B cell (primary cell): ENCODE measurements at regions not wholly inside any gene's neighbourhood (a gene's known extent, or its start where the extent isn't known, plus 50 kb on each side); places are given as distances from the start of the nearest gene placed in this dataset.

Experiments used
- ATAC-seq: fragments of 200-7000 bp; cut with Tn5 transposase; one replicate; pipeline ENCODE4 v1.10.0; 2021; ENCODE audit warnings: low read depth, mild to moderate bottlenecking, moderate number of reproducible peaks, moderate library complexity
- CTCF ChIA-PET: fragments of 350-600 bp; sonication (Branson Sonifier 250); formaldehyde crosslinking; loops from one replicate; lab custom pipeline; 2021; ENCODE audit warnings: antibody characterized with exemption, inconsistent platforms; lab: Charles Lee
- POLR2A ChIA-PET: fragments of 350-600 bp; sonication (Branson Sonifier 250); formaldehyde crosslinking; loops from one replicate; lab custom pipeline; 2021; ENCODE audit warnings: antibody characterized with exemption; lab: Charles Lee
- DNase-seq: peaks from one replicate; pipeline ENCODE4 v3.0.0; 2013
- H2AFZ ChIP-seq: 2 replicates; pipeline ENCODE4 v1.6.1; 2012; ENCODE audit warnings: mild to moderate bottlenecking, low read depth, low read length; ENCODE audit not compliant: insufficient read depth, poor library complexity, severe bottlenecking
- H3K27ac ChIP-seq, 2 donors: 1 replicate in 1 of 2; 2 replicates in 1 of 2; pipeline ENCODE4 v1.5.1; 2012 to 2013; ENCODE audit warnings: low read length in 2 of 2, mild to moderate bottlenecking in 2 of 2, moderate library complexity in 1 of 2
- H3K27me3 ChIP-seq, 4 experiments: fragments of 200-600 bp in 1 of 4; sonication (generic) in 1 of 4; replicated peaks in 1 of 4; 1 replicate in 2 of 4; 2 replicates in 2 of 4; pipeline versions ENCODE4 v1.6.1 to v1.7.0; 2013 to 2016; ENCODE audit warnings: low read length in 3 of 4, mild to moderate bottlenecking in 2 of 4, mixed read lengths in 1 of 4, moderate library complexity in 1 of 4; ENCODE audit not compliant: insufficient read depth in 4 of 4, control insufficient read depth in 3 of 4; ENCODE audit errors: control extremely low read depth in 1 of 4
- H3K36me3 ChIP-seq, 2 experiments: replicated peaks in 1 of 2; 1 replicate in 1 of 2; 2 replicates in 1 of 2; pipeline versions ENCODE4 v1.6.1 to v1.7.1; 2013; ENCODE audit warnings: low read length in 1 of 2; ENCODE audit not compliant: insufficient read depth in 2 of 2, control insufficient read depth in 1 of 2; ENCODE audit errors: control extremely low read depth in 1 of 2, extremely low read depth in 1 of 2
- H3K4me1 ChIP-seq, 2 donors: fragments of 200-600 bp in 1 of 2; sonication (generic) in 1 of 2; 1 replicate in 1 of 2; 2 replicates in 1 of 2; pipeline versions ENCODE4 v1.5.1 to v1.6.1; 2013 to 2017; ENCODE audit warnings: low read length in 2 of 2; ENCODE audit not compliant: control insufficient read depth in 2 of 2, insufficient read depth in 2 of 2
- H3K4me2 ChIP-seq: replicated peaks from 2 replicates; pipeline ENCODE3; 2012; ENCODE audit warnings: mild to moderate bottlenecking, low read depth, low read length; ENCODE audit not compliant: poor library complexity, severe bottlenecking
- H3K4me3 ChIP-seq, 5 experiments: fragments of 200-600 bp in 1 of 5; sonication (generic) in 1 of 5; 1 replicate in 3 of 5; 2 replicates in 2 of 5; pipeline versions ENCODE4 v1.5.1 to v1.7.0; 2011 to 2016; ENCODE audit warnings: low read length in 4 of 5, mild to moderate bottlenecking in 4 of 5, low read depth in 2 of 5, control low read depth in 1 of 5, moderate library complexity in 1 of 5; ENCODE audit not compliant: insufficient read depth in 1 of 5; ENCODE audit errors: control extremely low read depth in 1 of 5, extremely low read depth in 1 of 5
- H3K79me2 ChIP-seq: fragments of 200-600 bp; sonication (generic); one replicate; pipeline ENCODE4 v1.6.0; 2016; ENCODE audit warnings: low read length; ENCODE audit not compliant: control insufficient read depth, insufficient read depth
- H3K9ac ChIP-seq: fragments of 200-600 bp; sonication (generic); 2 replicates; pipeline ENCODE4 v1.6.1; 2017; ENCODE audit warnings: mild to moderate bottlenecking, low read length, moderate library complexity
- H3K9me3 ChIP-seq, 3 donors: one replicate each; pipeline versions ENCODE4 v1.6.1 to v1.7.1; 2013; ENCODE audit warnings: low read length in 2 of 3; ENCODE audit not compliant: control insufficient read depth in 2 of 3, insufficient read depth in 1 of 3; ENCODE audit errors: control extremely low read depth in 1 of 3
- H4K20me1 ChIP-seq: 2 replicates; pipeline ENCODE4 v1.6.0; 2012; ENCODE audit warnings: mild to moderate bottlenecking, low read length; ENCODE audit not compliant: insufficient read depth, control insufficient read depth, poor library complexity, severe bottlenecking
- H3K27ac Mint-ChIP-seq: one replicate; pipeline ENCODE4 v1.8.0; 2021; ENCODE audit warnings: mixed read lengths
- H3K27me3 Mint-ChIP-seq: one replicate; pipeline ENCODE4 v1.8.0; 2021; ENCODE audit warnings: mixed read lengths
- H3K4me1 Mint-ChIP-seq: one replicate; pipeline ENCODE4 v1.8.0; 2021; ENCODE audit warnings: mixed read lengths
- H3K4me3 Mint-ChIP-seq: one replicate; pipeline ENCODE4 v1.8.0; 2021; ENCODE audit warnings: mixed read lengths
- H3K9me3 Mint-ChIP-seq: one replicate; pipeline ENCODE4 v1.8.0; 2022; ENCODE audit warnings: mixed read lengths; ENCODE audit not compliant: insufficient read depth
- CTCF ChIP-seq: fragments of 200-600 bp; IDR thresholded peaks from one replicate; pipeline ENCODE4 v1.8.0; 2022; ENCODE audit warnings: antibody characterized with exemption, mild to moderate bottlenecking
- EZH2 ChIP-seq: IDR thresholded peaks from 2 replicates; pipeline ENCODE4 v1.6.1; 2012; ENCODE audit warnings: borderline replicate concordance, low read depth, mild to moderate bottlenecking, moderate library complexity, low read length; ENCODE audit not compliant: insufficient read depth, poor library complexity, severe bottlenecking
- WGBS: methylation state at CpG from one replicate; pipeline ENCODE4 v1.1.5; 2013; ENCODE audit warnings: missing lambda C conversion rate; ENCODE audit not compliant: insufficient coverage; 5-methylcytosine and 5-hydroxymethylcytosine counted together
- intact Hi-C: fragments of 100-400 bp; cut with micrococcal nuclease; formaldehyde crosslinking; loops from one replicate; pipeline ENCODE4 v1.10.0; 2022

- no peaks in the 10 kb centered on the region for H4K20me1 ChIP-seq
- no peak overlapping the region for H3K4me3 Mint-ChIP-seq
- POLR2A ChIA-PET = no interaction called here
- H3K9me3 ChIP-seq = no peaks in the 10 kb centered on the region
- no peaks in the 10 kb centered on the region for H3K79me2 ChIP-seq
- H3K27ac Mint-ChIP-seq = no peak overlapping the region
- CTCF ChIA-PET = no interaction called here
- intact Hi-C loops = no loop called here
- H3K27me3 Mint-ChIP-seq = peaks cover 3% of the 10 kb centered on the region
- H3K36me3 ChIP-seq = no peaks in the 10 kb centered on the region
- H3K4me1 ChIP-seq = no peaks in the 10 kb centered on the region
- TF ChIP-seq EZH2 (no peak), CTCF (no peak)
- H3K9ac ChIP-seq = no peak overlapping the region
- ATAC-seq (no peak), DNase-seq (no peak)
- H3K9me3 Mint-ChIP-seq = no peaks in the 10 kb centered on the region
- H3K27me3 ChIP-seq = no peaks in the 10 kb centered on the region
- no peaks in the 10 kb centered on the region for H3K4me1 Mint-ChIP-seq
- 97% methylated on average over 3 of the region's 8 CpGs for WGBS
- no peak overlapping the region for H3K4me2 ChIP-seq
- H3K4me3 ChIP-seq = no peak overlapping the region
- no peak overlapping the region for H3K27ac ChIP-seq
- no peak overlapping the region for H2AFZ ChIP-seq
These were observed 97.1 kb upstream of the SLC4A4 start for GRCh38 chr4:71241501-71242288.

GRCh38 chr4:71243091-71243833 lies 95.6 kb upstream of the SLC4A4 start:
- Mint-ChIP-seq H3K27ac (no peak overlapping the region), H3K4me3 (no peak overlapping the region), H3K9me3 (no peaks in the 10 kb centered on the region), H3K27me3 (peaks cover 3% of the 10 kb centered on the region), H3K4me1 (no peaks in the 10 kb centered on the region)
- no peak overlapping the region for H2AFZ ChIP-seq
- no peak for DNase-seq
- no peak overlapping the region for H3K27ac ChIP-seq
- TF ChIP-seq EZH2 (no peak), CTCF (no peak)
- no peaks in the 10 kb centered on the region for H3K4me1 ChIP-seq
- H3K79me2 ChIP-seq = no peaks in the 10 kb centered on the region
- WGBS = no CpG with 5 or more reads among the region's 3 CpGs
- H3K4me3 ChIP-seq = no peak overlapping the region
- H3K27me3 ChIP-seq = no peaks in the 10 kb centered on the region
- no peaks in the 10 kb centered on the region for H3K9me3 ChIP-seq
- POLR2A ChIA-PET = no interaction called here
- CTCF ChIA-PET = no interaction called here
- H3K4me2 ChIP-seq = no peak overlapping the region
- intact Hi-C loops = no loop called here
- no peaks in the 10 kb centered on the region for H4K20me1 ChIP-seq
- no peak overlapping the region for H3K9ac ChIP-seq
- no peak for ATAC-seq
- no peaks in the 10 kb centered on the region for H3K36me3 ChIP-seq
